ENCODE measurements at regions not wholly inside any gene's neighbourhood (a gene's known extent, or its start where the extent isn't known, plus 50 kb on each side); places are given as distances from the start of the nearest gene placed in this dataset.
A peak's percentile ranks its signal among the peaks of the same experiment; 100 is the strongest.
"Not testable (repeated sequence)": the region's sequence is repeated elsewhere in the genome, so short reads cannot be mapped to it uniquely, and the experiment has no call there.

GRCh38 chr4:186814535-186815070 is 90.9 kb upstream of the FAT1 start:
- no peak for DNase-seq (ENCODE audit: low spot score)

GRCh38 chr4:186819342-186820086 is 95.9 kb upstream of the FAT1 start:
- DNase-seq (ENCODE audit: low spot score), result no peak

- peak; percentile 40 for DNase-seq (ENCODE audit: low spot score)
Measured at GRCh38 chr4:186820391-186820891, 96.8 kb upstream of the FAT1 start.

DNA sequence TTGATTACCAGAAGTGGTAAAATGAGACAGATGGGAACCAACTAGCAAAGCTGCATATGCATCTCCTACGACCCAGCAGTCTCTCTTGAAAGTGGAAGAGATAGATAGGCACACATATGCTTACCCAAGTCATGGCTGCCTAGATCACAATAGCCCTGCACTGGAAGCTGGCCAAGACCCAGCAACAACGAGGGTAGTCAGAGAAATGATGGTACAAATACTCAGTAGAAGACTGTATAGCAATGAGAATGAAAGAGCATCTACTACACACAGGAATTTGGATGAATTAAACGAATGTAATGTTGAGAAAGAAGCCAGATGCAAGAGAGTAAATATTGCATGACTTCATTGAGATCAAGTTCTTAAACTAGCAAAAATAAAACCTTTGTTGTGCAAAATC is 100.3 kb upstream of the FAT1 start:
- no peak for DNase-seq (ENCODE audit: low spot score)

DNA sequence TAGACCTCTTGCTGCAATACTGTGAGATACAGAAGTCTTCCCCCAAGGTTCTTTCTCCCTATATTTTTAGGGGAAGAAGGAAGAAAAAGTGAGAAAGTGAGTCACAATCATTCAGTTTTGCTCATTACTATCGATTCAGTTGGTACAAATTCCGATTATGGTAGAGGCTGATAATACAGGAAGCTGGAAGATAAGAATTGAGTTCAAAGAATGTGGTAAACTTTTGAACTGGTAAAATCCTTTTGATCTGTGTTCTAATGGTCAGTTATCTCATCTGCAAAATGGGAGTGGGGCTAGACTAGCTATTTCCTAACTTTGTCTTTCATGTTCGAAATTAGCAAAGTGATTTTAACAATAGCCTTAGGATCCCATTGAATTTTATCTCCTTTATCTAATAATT is 101.4 kb upstream of the FAT1 start:
- no peak for DNase-seq (ENCODE audit: low spot score)

- no peak for DNase-seq (ENCODE audit: low spot score)
Measured at GRCh38 chr4:186826006-186826405, 102.3 kb upstream of the FAT1 start.

DNA sequence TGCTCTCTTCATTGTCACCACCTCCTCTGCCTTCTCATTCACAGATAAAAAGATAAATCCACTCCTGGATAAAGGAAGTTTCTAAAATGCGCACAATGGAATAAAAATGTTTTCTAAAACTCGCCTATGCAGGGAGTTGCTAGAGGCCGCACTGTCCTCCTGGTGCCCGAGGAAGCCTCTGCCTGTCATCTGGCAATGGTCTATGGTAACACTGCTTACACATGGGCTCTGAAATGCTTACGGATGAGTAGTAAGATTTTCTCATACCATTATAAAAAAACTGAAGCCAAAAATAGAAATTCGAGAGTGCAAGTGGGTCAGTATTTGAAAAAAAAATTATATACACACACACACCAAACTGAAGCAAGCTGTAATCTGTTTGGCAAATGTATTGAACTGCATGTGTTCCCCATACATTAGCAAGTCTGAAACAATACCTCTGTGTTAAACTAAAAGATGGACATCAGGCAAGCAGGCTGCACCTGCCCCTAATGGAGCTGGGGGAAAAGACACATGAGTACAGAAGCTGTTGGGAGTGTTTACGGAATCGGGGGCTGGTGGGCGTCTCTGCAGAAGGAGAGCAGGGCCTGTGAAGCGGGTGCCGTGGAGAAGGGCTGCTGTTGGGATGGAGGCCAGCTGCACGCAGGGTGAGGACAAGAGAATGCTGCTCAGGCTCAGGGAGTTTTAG is 103.3 kb upstream of the FAT1 start:
- DNase-seq (ENCODE audit: low spot score), result no peak

GRCh38 chr4:186827534-186827897 is 103.9 kb upstream of the FAT1 start:
- DNase-seq (ENCODE audit: low spot score), result no peak

- DNase-seq (ENCODE audit: low spot score), result no peak
Measured at GRCh38 chr4:186829097-186829496, 105.4 kb upstream of the FAT1 start.

DNA sequence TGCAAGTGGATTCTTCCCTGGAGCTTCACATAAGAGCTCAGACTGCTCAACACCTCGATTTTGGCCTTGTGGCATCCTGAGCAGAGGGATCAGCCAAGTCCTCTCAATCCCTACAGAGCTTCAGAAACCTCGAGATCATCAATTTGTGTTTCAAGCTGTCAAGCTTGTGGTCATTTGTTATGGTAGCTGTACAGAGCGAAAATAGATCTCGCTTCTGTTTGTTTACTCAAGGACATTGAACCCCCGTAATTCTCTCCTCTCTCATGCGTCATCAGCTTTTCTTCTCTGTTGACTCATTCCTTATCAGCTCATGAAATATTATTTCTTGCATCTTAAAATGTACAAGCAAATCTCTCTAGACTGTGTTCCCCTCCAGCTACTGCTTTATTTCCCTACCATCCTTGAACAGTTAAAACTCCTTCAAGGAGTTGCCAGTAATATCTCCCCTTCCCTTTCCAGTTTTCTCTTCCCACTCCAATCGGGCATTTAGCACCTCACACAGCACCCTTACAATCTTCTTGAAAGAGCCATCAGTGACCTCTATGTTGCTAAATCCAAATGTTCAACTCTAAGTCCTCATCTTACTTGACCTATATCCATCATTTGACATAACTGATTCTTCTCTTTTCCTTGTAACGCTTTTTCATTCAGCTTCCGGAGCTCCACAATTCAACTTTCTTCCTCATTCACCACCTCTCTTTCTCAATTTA is 106.2 kb upstream of the FAT1 start:
- DNase-seq (ENCODE audit: low spot score), result peak; percentile 88

GRCh38 chr4:186831574-186831973 is 107.9 kb upstream of the FAT1 start:
- DNase-seq (ENCODE audit: low spot score), result no peak

- no peak for DNase-seq (ENCODE audit: low spot score)
Measured at GRCh38 chr4:186832906-186833305, 109.2 kb upstream of the FAT1 start.

DNA sequence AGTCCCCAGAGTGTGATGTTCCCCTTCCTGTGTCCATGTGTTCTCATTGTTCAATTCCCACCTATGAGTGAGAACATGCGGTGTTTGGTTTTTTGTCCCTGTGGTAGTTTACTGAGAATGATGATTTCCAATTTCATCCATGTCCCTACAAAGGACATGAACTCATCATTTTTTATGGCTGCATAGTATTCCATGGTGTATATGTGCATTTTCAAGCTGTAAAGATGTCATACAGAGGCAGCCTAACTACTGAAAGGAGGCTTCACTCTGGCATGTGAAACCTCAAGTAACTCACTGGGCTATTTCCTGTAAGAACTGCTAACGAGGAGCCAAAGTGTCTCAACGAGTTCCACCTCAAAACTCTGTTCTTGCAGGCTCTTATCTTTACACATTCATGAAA is 113.8 kb upstream of the FAT1 start:
- not testable (repeated sequence) for DNase-seq (ENCODE audit: low spot score)

DNA sequence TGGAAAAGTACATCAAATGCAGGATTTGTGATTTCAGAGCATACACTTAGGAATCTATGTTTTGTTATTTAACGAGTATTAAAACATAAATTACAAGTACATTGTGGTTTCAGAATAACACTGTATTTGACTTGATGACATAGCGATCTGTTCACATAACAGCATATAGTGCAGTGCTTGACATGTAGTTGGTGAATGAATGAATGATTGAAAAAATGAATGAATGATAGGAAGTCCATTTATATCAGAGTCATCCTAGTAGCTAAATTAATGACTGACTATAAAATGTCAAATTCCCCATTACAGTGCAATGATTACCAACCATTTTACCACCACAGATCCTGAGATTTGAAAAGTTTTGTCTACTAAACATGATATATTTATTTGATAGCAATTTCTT is 114.6 kb upstream of the FAT1 start:
- no peak for DNase-seq (ENCODE audit: low spot score)

DNA sequence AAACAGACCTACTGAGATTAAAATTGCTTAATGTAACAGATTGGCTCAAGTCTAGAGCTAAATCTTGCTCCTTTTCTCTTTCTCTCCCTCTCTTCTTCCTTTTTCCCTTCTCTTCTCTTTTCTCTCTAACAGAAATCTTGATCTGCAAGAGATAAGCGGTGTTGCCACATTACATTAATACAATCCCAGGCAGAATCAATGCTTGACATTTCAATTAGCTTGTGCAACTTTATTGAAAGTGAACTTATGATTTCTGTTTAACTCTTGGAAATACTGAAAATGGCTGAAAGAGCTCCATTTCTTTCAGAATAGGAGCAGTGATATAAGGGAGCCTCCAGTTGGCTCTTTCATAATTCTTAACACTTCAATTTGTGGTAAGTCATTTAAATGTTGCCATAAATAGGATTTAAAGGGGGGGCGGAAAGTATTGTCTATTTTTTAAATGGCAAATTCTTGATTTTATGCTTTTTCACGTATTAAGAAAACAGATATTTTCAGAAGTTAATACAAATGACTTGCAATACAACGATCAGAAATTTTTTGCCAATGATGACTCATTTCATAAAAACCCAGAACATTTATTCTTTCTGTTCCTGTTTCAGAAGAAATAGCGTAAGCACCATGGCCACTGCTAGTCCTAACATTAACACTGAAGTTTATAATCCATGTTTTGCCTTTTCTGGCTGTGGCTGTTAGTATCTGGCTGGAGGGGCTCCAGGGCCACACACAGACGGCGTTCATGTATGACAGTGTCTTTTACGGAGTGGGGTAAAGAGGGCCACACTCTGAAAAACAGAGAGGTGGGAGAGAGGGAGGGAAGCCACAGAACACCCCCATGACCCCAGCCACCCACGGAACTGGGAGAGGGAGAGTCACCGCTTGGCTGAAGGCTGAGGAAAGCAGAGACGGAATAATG is 115.7 kb upstream of the FAT1 start:
- DNase-seq (ENCODE audit: low spot score), result peak; percentile 29

DNA sequence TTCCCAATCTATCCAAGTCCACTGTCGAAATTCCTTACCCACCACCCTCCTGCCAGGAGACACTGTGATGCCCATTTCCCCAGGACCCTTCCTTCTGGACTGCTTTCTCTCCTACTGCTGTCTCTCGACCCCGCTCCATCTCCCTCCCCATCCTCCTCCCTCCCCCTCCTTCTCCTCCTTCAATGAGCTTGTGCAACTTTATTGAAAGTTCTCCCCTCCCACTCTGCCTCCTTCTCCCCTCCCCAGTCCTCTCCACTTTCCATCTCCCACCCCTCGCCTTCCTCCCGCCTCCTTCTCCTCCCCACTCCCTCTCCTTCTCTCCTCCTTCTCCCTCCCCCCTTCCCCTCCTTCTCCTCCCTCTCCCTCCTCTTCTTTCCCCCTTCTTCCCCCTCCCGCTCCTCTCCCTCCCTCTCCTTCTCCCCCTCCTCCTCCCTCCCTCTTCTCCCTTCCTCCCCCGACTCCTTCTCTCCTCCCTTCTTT is 116.6 kb upstream of the FAT1 start:
- DNase-seq (ENCODE audit: low spot score), result peak; percentile 40

- no peak for DNase-seq (ENCODE audit: low spot score)
Measured at GRCh38 chr4:186840771-186841301, 117.2 kb upstream of the FAT1 start.

GRCh38 chr4:186844059-186844681 is 120.5 kb upstream of the FAT1 start:
- DNase-seq (ENCODE audit: low spot score), result peak; percentile 49

GRCh38 chr4:186845137-186845842 is 121.6 kb upstream of the FAT1 start:
- DNase-seq (ENCODE audit: low spot score), result peak; percentile 84

GRCh38 chr4:186846426-186846825 is 122.8 kb upstream of the FAT1 start:
- no peak for DNase-seq (ENCODE audit: low spot score)

All from A172 (cell line).